ENCODE measurements at regions not wholly inside any gene's neighbourhood (a gene's known extent, or its start where the extent isn't known, plus 50 kb on each side); places are given as distances from the start of the nearest gene placed in this dataset.

DNA sequence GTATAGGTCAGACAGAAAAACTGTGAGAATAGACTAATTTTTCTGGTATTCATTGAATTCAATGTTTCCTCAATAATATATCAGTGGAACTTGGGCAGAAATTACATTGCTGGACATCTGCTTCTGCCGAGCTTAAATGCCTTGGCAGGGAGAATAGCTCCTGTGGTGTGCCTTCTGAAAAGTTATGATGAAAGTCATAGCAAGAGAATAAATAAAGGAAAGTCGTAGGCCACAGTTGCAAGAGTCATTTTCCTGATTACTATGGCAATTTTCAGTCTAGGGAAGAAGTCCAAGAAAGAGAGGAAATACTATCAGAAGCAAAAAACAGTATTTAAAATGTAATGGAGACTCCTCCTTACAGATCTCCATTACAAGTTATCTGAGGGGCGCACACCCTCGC, 1596.1 kb upstream of the WWC1 start:
- TF ChIP-seq POLR2AphosphoS5 (IDR thresholded peaks at IDR 0.05; ENCODE audit: insufficient read depth, low read depth, low read length) (no peak), EZH2 (IDR thresholded peaks at IDR 0.05; ENCODE audit: borderline replicate concordance, low read depth, low read length, severe bottlenecking) (no peak), POLR2A (IDR thresholded peaks at IDR 0.05; ENCODE audit: low read depth, low read length) (no peak), FOS (IDR thresholded peaks at IDR 0.05; ENCODE audit: borderline replicate concordance, insufficient read depth, low read length) (no peak)
- Histone ChIP-seq H3K9ac (replicated peaks; ENCODE audit: extremely low read depth, insufficient read depth, low read length) (no peak overlapping the region), H3K36me3 (ENCODE audit: control insufficient read depth in 2 of 2, extremely low read depth in 1 of 2, insufficient read depth in 2 of 2, low read length in 2 of 2) (no peaks in the 10 kb centered on the region), H3K4me1 (ENCODE audit: control insufficient read depth, extremely low read depth, insufficient read depth, low read length) (no peaks in the 10 kb centered on the region), H4K20me1 (replicated peaks; ENCODE audit: control insufficient read depth, extremely low read depth, insufficient read depth, low read length) (no peaks in the 10 kb centered on the region), H3K4me2 (ENCODE audit: insufficient read depth, low read length) (no peak overlapping the region), H2AFZ (ENCODE audit: low read depth, low read length) (no peak overlapping the region), H3K27ac (ENCODE audit: insufficient read depth, low read depth, low read length) (no peak overlapping the region), H3K4me3 (replicated peaks in 1 of 3; ENCODE audit: insufficient read depth in 1 of 3, low read depth in 1 of 3, low read length in 3 of 3) (no peak overlapping the region), H3K9me3 (replicated peaks; ENCODE audit: control insufficient read depth, insufficient read depth, low read length) (peaks cover 7% of the 10 kb centered on the region), H3K27me3 (ENCODE audit: control insufficient read depth in 2 of 2, insufficient read depth in 2 of 2, low read length in 2 of 2) (no peaks in the 10 kb centered on the region), H3K79me2 (ENCODE audit: control insufficient read depth, insufficient read depth, low read length) (no peaks in the 10 kb centered on the region), H3K9me1 (replicated peaks; ENCODE audit: control insufficient read depth, extremely low read depth, insufficient read depth, low read length) (no peaks in the 10 kb centered on the region)
- BruUV-seq (replicated peaks) = no TSS peak
- POLR2A ChIA-PET = no interaction called here
- CTCF ChIA-PET = interaction anchor here (0.7 kb wide), 1 partner anchor 48 kb away, joined by 3 read pairs; no protein-coding TSS in a partner anchor
- DNase-seq (ENCODE audit: low read depth, low spot score) = no peak
- intact Hi-C loops (cut with micrococcal nuclease) (no loop called here), dilution Hi-C loops (cut with MboI; ENCODE audit: extremely low pct_ligation_motif_present, low sequenced_read_pairs) (no loop called here)
- FAIRE-seq = no peak

DNA sequence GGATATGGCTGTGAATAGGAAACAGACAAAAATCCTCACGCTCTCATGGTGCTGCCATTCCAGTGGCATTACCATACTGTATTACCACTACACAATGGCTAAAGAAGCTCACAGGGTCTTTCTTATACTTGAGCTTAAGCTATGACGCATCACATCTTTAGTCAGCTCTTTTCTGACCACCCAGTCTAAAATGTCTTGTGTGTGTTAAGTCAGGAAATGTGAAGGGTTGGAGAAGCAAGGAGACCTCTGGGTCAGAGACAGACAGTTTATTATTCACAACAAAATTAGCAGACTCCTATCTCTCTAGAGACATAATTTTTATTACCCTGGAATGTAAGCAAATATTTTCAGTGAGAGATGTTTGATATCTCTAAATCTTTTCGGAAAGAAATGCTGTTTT, 1583.2 kb upstream of the WWC1 start:
- no peak overlapping the region for H3K27ac ChIP-seq (ENCODE audit: insufficient read depth, low read depth, low read length)
- H3K36me3 ChIP-seq (ENCODE audit: control insufficient read depth in 2 of 2, extremely low read depth in 1 of 2, insufficient read depth in 2 of 2, low read length in 2 of 2) = no peaks in the 10 kb centered on the region
- peaks cover 5% of the 10 kb centered on the region for H3K9me3 ChIP-seq (replicated peaks; ENCODE audit: control insufficient read depth, insufficient read depth, low read length)
- TF ChIP-seq EZH2 (IDR thresholded peaks at IDR 0.05; ENCODE audit: borderline replicate concordance, low read depth, low read length, severe bottlenecking) (no peak), GATA2 (IDR thresholded peaks at IDR 0.05; ENCODE audit: insufficient read depth, insufficient read length, low read depth, low read length) (no peak), JUN (IDR thresholded peaks at IDR 0.05; ENCODE audit: borderline replicate concordance, insufficient read depth, insufficient read length, low read depth) (no peak), FOS (IDR thresholded peaks at IDR 0.05; ENCODE audit: borderline replicate concordance, insufficient read depth, low read length) (no peak), POLR2AphosphoS5 (IDR thresholded peaks at IDR 0.05; ENCODE audit: insufficient read depth, low read depth, low read length) (no peak)
- TF ChIP-seq, protein P1, sequence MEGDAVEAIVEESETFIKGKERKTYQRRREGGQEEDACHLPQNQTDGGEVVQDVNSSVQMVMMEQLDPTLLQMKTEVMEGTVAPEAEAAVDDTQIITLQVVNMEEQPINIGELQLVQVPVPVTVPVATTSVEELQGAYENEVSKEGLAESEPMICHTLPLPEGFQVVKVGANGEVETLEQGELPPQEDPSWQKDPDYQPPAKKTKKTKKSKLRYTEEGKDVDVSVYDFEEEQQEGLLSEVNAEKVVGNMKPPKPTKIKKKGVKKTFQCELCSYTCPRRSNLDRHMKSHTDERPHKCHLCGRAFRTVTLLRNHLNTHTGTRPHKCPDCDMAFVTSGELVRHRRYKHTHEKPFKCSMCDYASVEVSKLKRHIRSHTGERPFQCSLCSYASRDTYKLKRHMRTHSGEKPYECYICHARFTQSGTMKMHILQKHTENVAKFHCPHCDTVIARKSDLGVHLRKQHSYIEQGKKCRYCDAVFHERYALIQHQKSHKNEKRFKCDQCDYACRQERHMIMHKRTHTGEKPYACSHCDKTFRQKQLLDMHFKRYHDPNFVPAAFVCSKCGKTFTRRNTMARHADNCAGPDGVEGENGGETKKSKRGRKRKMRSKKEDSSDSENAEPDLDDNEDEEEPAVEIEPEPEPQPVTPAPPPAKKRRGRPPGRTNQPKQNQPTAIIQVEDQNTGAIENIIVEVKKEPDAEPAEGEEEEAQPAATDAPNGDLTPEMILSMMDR (IDR thresholded peaks at IDR 0.05; ENCODE audit: extremely low read depth in 1 of 2, insufficient read depth in 1 of 2, low read depth in 1 of 2, low read length in 2 of 2) = no peak
- no peak overlapping the region for H3K4me2 ChIP-seq (ENCODE audit: insufficient read depth, low read length)
- DNase-seq (ENCODE audit: low read depth, low spot score) (no peak), FAIRE-seq (no peak)
- H2AFZ ChIP-seq (ENCODE audit: low read depth, low read length) = no peak overlapping the region
- H3K79me2 ChIP-seq (ENCODE audit: control insufficient read depth, insufficient read depth, low read length) = no peaks in the 10 kb centered on the region
- no peaks in the 10 kb centered on the region for H3K27me3 ChIP-seq (ENCODE audit: control insufficient read depth in 2 of 2, insufficient read depth in 2 of 2, low read length in 2 of 2)
- H3K9ac ChIP-seq (replicated peaks; ENCODE audit: extremely low read depth, insufficient read depth, low read length) = no peak overlapping the region
- no peaks in the 10 kb centered on the region for H4K20me1 ChIP-seq (replicated peaks; ENCODE audit: control insufficient read depth, extremely low read depth, insufficient read depth, low read length)
- H3K4me1 ChIP-seq (ENCODE audit: control insufficient read depth, extremely low read depth, insufficient read depth, low read length) = no peaks in the 10 kb centered on the region
- no peaks in the 10 kb centered on the region for H3K9me1 ChIP-seq (replicated peaks; ENCODE audit: control insufficient read depth, extremely low read depth, insufficient read depth, low read length)
- dilution Hi-C loops (cut with MboI; ENCODE audit: extremely low pct_ligation_motif_present, low sequenced_read_pairs) (no loop called here), intact Hi-C loops (cut with micrococcal nuclease) (no loop called here)
- no TSS peak for BruUV-seq (replicated peaks)
- ChIA-PET CTCF (no interaction called here), POLR2A (no interaction called here)
- no peak overlapping the region for H3K4me3 ChIP-seq (replicated peaks in 1 of 3; ENCODE audit: insufficient read depth in 1 of 3, low read depth in 1 of 3, low read length in 3 of 3)

Measured in endothelial cell of umbilical vein (primary cell).